PC-3 (cell line): ENCODE measurements at regions not wholly inside any gene's neighbourhood (a gene's known extent, or its start where the extent isn't known, plus 50 kb on each side); places are given as distances from the start of the nearest gene placed in this dataset.

Experiments used
- ATAC-seq: fragments of 200-7000 bp; cut with Tn5 transposase; 2 replicates; pipeline ENCODE4 v1.9.1; 2020; ENCODE audit warnings: mild to moderate bottlenecking, moderate library complexity
- BruUV-seq: library from RNA; stranded (reverse); fragments of 400-500 nt; replicated peaks from 2 replicates; lab custom pipeline; 2021; lab: Mats Ljungman, UMichigan
- CTCF ChIA-PET: fragments of 300-600 bp; sonication (Branson Sonifier 250); formaldehyde crosslinking; loops from one replicate; lab custom pipeline; 2022; ENCODE audit warnings: antibody characterized with exemption; lab: Charles Lee
- POLR2A ChIA-PET: fragments of 300-600 bp; sonication (Branson Sonifier 250); formaldehyde crosslinking; loops from one replicate; lab custom pipeline; 2022; ENCODE audit warnings: antibody characterized with exemption; ENCODE audit not compliant: unreplicated experiment; lab: Charles Lee
- DNase-seq: peaks from one replicate; pipeline ENCODE4 v3.0.0-alpha.2; 2015
- H2AFZ ChIP-seq: fragments of 300-600 bp; sonication (generic); 2 replicates; pipeline ENCODE4 v1.6.0; 2016; ENCODE audit warnings: antibody characterized with exemption, low read length
- H3F3A ChIP-seq: fragments of 300-600 bp; sonication (generic); one replicate; pipeline ENCODE4 v1.6.0; 2017; ENCODE audit warnings: antibody characterized with exemption, low read length, control low read depth, mild to moderate bottlenecking; ENCODE audit not compliant: unreplicated experiment
- H3K27ac ChIP-seq: fragments of 300-600 bp; sonication (generic); 2 replicates; pipeline ENCODE4 v1.5.1; 2016; ENCODE audit warnings: mild to moderate bottlenecking, low read length
- H3K27me3 ChIP-seq: fragments of 300-600 bp; sonication (generic); 2 replicates; pipeline ENCODE4 v1.6.1; 2016; ENCODE audit warnings: low read length, mixed read lengths
- H3K36me3 ChIP-seq: fragments of 300-600 bp; sonication (generic); 2 replicates; pipeline ENCODE4 v1.6.1; 2016; ENCODE audit warnings: low read depth, mixed run types, low read length, mixed read lengths
- H3K4me1 ChIP-seq: fragments of 300-600 bp; sonication (generic); 2 replicates; pipeline ENCODE4 v1.5.1; 2016; ENCODE audit warnings: low read length; ENCODE audit not compliant: insufficient read depth
- H3K4me2 ChIP-seq: fragments of 300-600 bp; sonication (generic); 2 replicates; pipeline ENCODE4 v1.6.0; 2016; ENCODE audit warnings: low read length
- H3K4me3 ChIP-seq: fragments of 300-600 bp; sonication (generic); 2 replicates; pipeline ENCODE4 v1.5.1; 2016; ENCODE audit warnings: mild to moderate bottlenecking, low read length, mixed read lengths
- H3K79me2 ChIP-seq: fragments of 300-600 bp; sonication (generic); 2 replicates; pipeline ENCODE4 v1.6.1; 2017; ENCODE audit warnings: low read length, mixed read lengths
- H3K9ac ChIP-seq: fragments of 300-600 bp; sonication (generic); 2 replicates; pipeline ENCODE4 v1.6.0; 2016; ENCODE audit warnings: mild to moderate bottlenecking, low read length
- H3K9me2 ChIP-seq: fragments of 300-600 bp; sonication (generic); replicated peaks from 2 replicates; pipeline ENCODE4 v1.6.1; 2016; ENCODE audit warnings: mixed run types, low read length, mixed read lengths
- H3K9me3 ChIP-seq: fragments of 300-600 bp; sonication (generic); 2 replicates; pipeline ENCODE4 v1.6.1; 2016; ENCODE audit warnings: low read length, mixed read lengths
- H4K20me1 ChIP-seq: fragments of 300-600 bp; sonication (generic); 2 replicates; pipeline ENCODE4 v1.6.1; 2016; ENCODE audit warnings: low read length, mixed read lengths
- CTCF ChIP-seq: fragments of 300-600 bp; sonication (generic); conservative IDR thresholded peaks from 2 replicates; pipeline ENCODE4 v1.5.1; 2017; ENCODE audit warnings: antibody characterized with exemption, low read depth, mild to moderate bottlenecking, low read length
- EZH2 ChIP-seq: fragments of 300-600 bp; sonication (generic); IDR thresholded peaks from one replicate; pipeline ENCODE4 v1.6.1; 2017; ENCODE audit warnings: antibody characterized with exemption, mild to moderate bottlenecking, low read length; ENCODE audit not compliant: unreplicated experiment
- EZH2phosphoT487 ChIP-seq: fragments of 300-600 bp; sonication (generic); IDR thresholded peaks from 2 replicates; pipeline ENCODE4 v1.6.1; 2018; ENCODE audit warnings: mild to moderate bottlenecking, antibody characterized with exemption, low read length, borderline replicate concordance
- intact Hi-C: fragments of 100-400 bp; cut with micrococcal nuclease; formaldehyde crosslinking; loops from 2 replicates; pipeline ENCODE4 v1.9.0; 2023

DNA sequence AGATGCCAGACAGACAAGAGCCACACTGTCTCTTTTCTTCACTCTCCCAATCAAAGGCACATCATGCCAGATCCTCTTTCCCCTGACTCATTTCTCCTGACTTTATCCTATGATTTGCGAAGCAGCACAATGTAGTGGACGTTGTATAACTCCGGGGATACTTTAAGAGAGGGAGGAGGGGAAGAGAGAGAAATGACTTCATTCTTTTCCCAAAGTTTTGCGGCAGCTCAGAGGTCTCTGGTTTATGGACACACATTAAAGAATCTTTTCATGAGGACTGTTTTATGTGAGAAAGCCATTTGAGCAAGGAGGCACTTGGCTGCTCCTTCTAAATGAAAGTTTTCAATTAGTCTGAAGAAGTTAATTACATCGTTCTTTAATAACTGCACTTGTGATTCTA is 75.1 kb upstream of the MC3R start:
- intact Hi-C loops: no loop called here
- TF ChIP-seq CTCF (no peak), EZH2phosphoT487 (no peak), EZH2 (no peak)
- BruUV-seq: no TSS peak
- Histone ChIP-seq H3K27me3 (peaks cover 22% of the 10 kb centered on the region), H3K27ac (no peak overlapping the region), H2AFZ (no peak overlapping the region), H3K4me3 (no peak overlapping the region), H3K4me1 (no peaks in the 10 kb centered on the region), H3K36me3 (no peaks in the 10 kb centered on the region), H3K4me2 (no peak overlapping the region), H3K9me2 (no peaks in the 10 kb centered on the region), H4K20me1 (no peaks in the 10 kb centered on the region), H3K79me2 (no peaks in the 10 kb centered on the region), H3K9ac (no peak overlapping the region), H3F3A (no peaks in the 10 kb centered on the region), H3K9me3 (no peaks in the 10 kb centered on the region)
- POLR2A ChIA-PET: no interaction called here
- DNase-seq (no peak), ATAC-seq (no peak)
- CTCF ChIA-PET: no interaction called here

DNA sequence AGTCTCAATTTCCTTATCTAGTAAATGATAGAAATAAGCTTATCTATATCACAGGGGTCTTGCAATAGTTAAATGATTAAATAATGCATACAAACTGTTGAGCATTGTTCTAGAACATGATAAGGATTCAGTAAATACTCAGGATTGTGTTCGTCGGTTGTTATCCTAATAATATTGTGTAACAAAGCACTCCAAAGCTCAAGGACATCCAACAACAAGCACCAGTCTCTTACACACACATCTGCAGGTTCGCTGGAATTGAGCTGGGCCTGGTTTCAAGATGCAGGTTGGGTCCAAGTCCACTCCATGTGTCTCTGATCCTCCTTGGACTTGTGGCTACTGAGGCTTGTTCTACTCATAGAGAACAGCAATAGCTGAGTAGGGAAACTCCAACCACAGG is 74.1 kb upstream of the MC3R start:
- BruUV-seq: no TSS peak
- no peaks in the 10 kb centered on the region for H3K4me1 ChIP-seq
- peaks cover 30% of the 10 kb centered on the region for H3K27me3 ChIP-seq
- DNase-seq (no peak), ATAC-seq (no peak)
- intact Hi-C loops: no loop called here
- no peaks in the 10 kb centered on the region for H3K79me2 ChIP-seq
- no peaks in the 10 kb centered on the region for H3K9me2 ChIP-seq
- H2AFZ ChIP-seq: no peak overlapping the region
- H3K9ac ChIP-seq: no peak overlapping the region
- H4K20me1 ChIP-seq: no peaks in the 10 kb centered on the region
- no peak overlapping the region for H3K4me3 ChIP-seq
- H3K36me3 ChIP-seq: no peaks in the 10 kb centered on the region
- H3K9me3 ChIP-seq: no peaks in the 10 kb centered on the region
- H3K27ac ChIP-seq: no peak overlapping the region
- ChIA-PET CTCF (no interaction called here), POLR2A (no interaction called here)
- no peak overlapping the region for H3K4me2 ChIP-seq
- no peak for TF ChIP-seq EZH2
- no peaks in the 10 kb centered on the region for H3F3A ChIP-seq

- Histone ChIP-seq H3K4me2 (no peak overlapping the region), H4K20me1 (no peaks in the 10 kb centered on the region), H3K9ac (no peak overlapping the region), H3K4me3 (no peak overlapping the region), H3K9me3 (no peaks in the 10 kb centered on the region), H3K36me3 (no peaks in the 10 kb centered on the region), H3K27ac (no peak overlapping the region), H3K27me3 (peaks cover 40% of the 10 kb centered on the region), H3K4me1 (no peaks in the 10 kb centered on the region), H3K9me2 (no peaks in the 10 kb centered on the region), H3K79me2 (no peaks in the 10 kb centered on the region), H2AFZ (no peak overlapping the region), H3F3A (no peaks in the 10 kb centered on the region)
- POLR2A ChIA-PET: no interaction called here
- CTCF ChIA-PET: no interaction called here
- intact Hi-C loops: no loop called here
- no peak for ATAC-seq
- no peak for DNase-seq
- no peak for TF ChIP-seq EZH2phosphoT487
- no peak for TF ChIP-seq CTCF
- no peak for TF ChIP-seq EZH2
- no TSS peak for BruUV-seq
Observed at GRCh38 chr20:56175884-56176283, 72.6 kb upstream of the MC3R start.
